ENCODE measurements at regions not wholly inside any gene's neighbourhood (a gene's known extent, or its start where the extent isn't known, plus 50 kb on each side); places are given as distances from the start of the nearest gene placed in this dataset.
"Not testable (repeated sequence)": the region's sequence is repeated elsewhere in the genome, so short reads cannot be mapped to it uniquely, and the experiment has no call there.

- no peak for TF ChIP-seq FOXO4 (CRISPR knock-in tag; conservative IDR thresholded peaks at IDR 0.05)
- no peak for TF ChIP-seq GPN1 (CRISPR knock-in tag; IDR thresholded peaks at IDR 0.05; ENCODE audit: borderline replicate concordance)
- TF ChIP-seq FOXA3 (CRISPR knock-in tag; IDR thresholded peaks at IDR 0.05), result 0 out of 2 replicates have a peak, but pooled peaks have one; percentile 30
- TF ChIP-seq ZNF558 (CRISPR knock-in tag; IDR thresholded peaks at IDR 0.05; ENCODE audit: borderline replicate concordance), result no peak
- no peak for TF ChIP-seq KLF11 (CRISPR knock-in tag; IDR thresholded peaks at IDR 0.05)
- no peak for TF ChIP-seq NFE2 (CRISPR knock-in tag; IDR thresholded peaks at IDR 0.05)
- TF ChIP-seq SMC3 (IDR thresholded peaks at IDR 0.05; ENCODE audit: low read length), result peak; percentile 11; the same call in 1 of the 2 replicates
Measured at GRCh38 chr5:20833081-20833627, 845.2 kb upstream of the CDH18 start (continued).

- Histone ChIP-seq H3K4me3 (replicated peaks in 1 of 3; ENCODE audit: insufficient read depth in 1 of 3, low read depth in 2 of 3, low read length in 3 of 3) (no peak overlapping the region), H3K4me2 (ENCODE audit: low read depth, low read length) (no peak overlapping the region), H3K36me3 (replicated peaks in 1 of 2; ENCODE audit: control insufficient read depth in 1 of 2, insufficient read depth in 2 of 2, low read length in 2 of 2) (no peaks in the 10 kb centered on the region), H2AFZ (ENCODE audit: low read length) (no peak overlapping the region), H3K79me2 (ENCODE audit: insufficient read depth, low read length) (no peaks in the 10 kb centered on the region), H3K9me3 (ENCODE audit: low read length) (peaks cover 23% of the 10 kb centered on the region), H4K20me1 (ENCODE audit: insufficient read depth, low read length) (no peaks in the 10 kb centered on the region), H3K4me1 (ENCODE audit: insufficient read depth, low read length) (no peaks in the 10 kb centered on the region), H3K27me3 (ENCODE audit: control insufficient read depth in 1 of 2, insufficient read depth in 2 of 2, low read length in 2 of 2) (no peaks in the 10 kb centered on the region), H3K9ac (ENCODE audit: insufficient read depth, low read depth, low read length) (no peak overlapping the region), H3K27ac (ENCODE audit: extremely low read length, insufficient read depth, low read length) (no peak overlapping the region)
- POLR2A ChIA-PET, result no interaction called here
- no peak for DNase-seq (ENCODE audit: low spot score)
- BruUV-seq (replicated peaks), result no TSS peak
- in situ Hi-C loops (cut with HindIII; ENCODE audit: extremely low pct_ligation_motif_present, low pct_unique_long_range_greater_than_20kb), result no loop called here
- intact Hi-C loops (cut with micrococcal nuclease; ENCODE audit: unreplicated experiment), result no loop called here
- WGBS (ENCODE audit: low lambda C conversion rate), result 22% methylated on average over 5 of the region's 5 CpGs
- TF ChIP-seq ZNF350 (CRISPR knock-in tag; IDR thresholded peaks at IDR 0.05; ENCODE audit: borderline replicate concordance, low read depth) (no peak), NFE2L2 (IDR thresholded peaks at IDR 0.05; ENCODE audit: low read length) (peak; percentile 23; the same call in 1 of the 2 replicates)
- peak; percentile 39; the same call in 2 of the 3 replicates for ATAC-seq
- CTCF ChIA-PET (ENCODE audit: low intra/inter-chr PET ratio, low total read pairs), result no interaction called here
- FAIRE-seq, result no peak
Measured at GRCh38 chr5:20832204-20833080, 844.4 kb upstream of the CDH18 start.

GRCh38 chr5:20825951-20826350 lies 838.0 kb upstream of the CDH18 start:
- CTCF ChIA-PET (ENCODE audit: low intra/inter-chr PET ratio, low total read pairs); H3K9me3 ChIP-seq (ENCODE audit: low read length); H3K27me3 ChIP-seq (ENCODE audit: control insufficient read depth in 1 of 2, insufficient read depth in 2 of 2, low read length in 2 of 2); H3K27ac ChIP-seq (ENCODE audit: extremely low read length, insufficient read depth, low read length); H2AFZ ChIP-seq (ENCODE audit: low read length); POLR2A ChIA-PET; H3K36me3 ChIP-seq (replicated peaks in 1 of 2; ENCODE audit: control insufficient read depth in 1 of 2, insufficient read depth in 2 of 2, low read length in 2 of 2); H4K20me1 ChIP-seq (ENCODE audit: insufficient read depth, low read length); DNase-seq (ENCODE audit: low spot score); BruUV-seq (replicated peaks); in situ Hi-C loops (cut with HindIII; ENCODE audit: extremely low pct_ligation_motif_present, low pct_unique_long_range_greater_than_20kb); H3K4me3 ChIP-seq (replicated peaks in 1 of 3; ENCODE audit: insufficient read depth in 1 of 3, low read depth in 2 of 3, low read length in 3 of 3); H3K79me2 ChIP-seq (ENCODE audit: insufficient read depth, low read length); H3K4me1 ChIP-seq (ENCODE audit: insufficient read depth, low read length); H3K4me2 ChIP-seq (ENCODE audit: low read depth, low read length); H3K9ac ChIP-seq (ENCODE audit: insufficient read depth, low read depth, low read length); intact Hi-C loops (cut with micrococcal nuclease; ENCODE audit: unreplicated experiment); ATAC-seq: not testable (repeated sequence)
- FAIRE-seq, result peak; percentile 15
- 0% methylated on average over 1 of the region's 1 CpG for WGBS (ENCODE audit: low lambda C conversion rate)

- H3K27me3 ChIP-seq (ENCODE audit: control insufficient read depth in 1 of 2, insufficient read depth in 2 of 2, low read length in 2 of 2); H3K36me3 ChIP-seq (replicated peaks in 1 of 2; ENCODE audit: control insufficient read depth in 1 of 2, insufficient read depth in 2 of 2, low read length in 2 of 2); FAIRE-seq; H4K20me1 ChIP-seq (ENCODE audit: insufficient read depth, low read length); DNase-seq (ENCODE audit: low spot score); H3K4me3 ChIP-seq (replicated peaks in 1 of 3; ENCODE audit: insufficient read depth in 1 of 3, low read depth in 2 of 3, low read length in 3 of 3); intact Hi-C loops (cut with micrococcal nuclease; ENCODE audit: unreplicated experiment); in situ Hi-C loops (cut with HindIII; ENCODE audit: extremely low pct_ligation_motif_present, low pct_unique_long_range_greater_than_20kb); H2AFZ ChIP-seq (ENCODE audit: low read length); H3K79me2 ChIP-seq (ENCODE audit: insufficient read depth, low read length); H3K4me1 ChIP-seq (ENCODE audit: insufficient read depth, low read length); H3K9me3 ChIP-seq (ENCODE audit: low read length); POLR2A ChIA-PET; ATAC-seq; H3K9ac ChIP-seq (ENCODE audit: insufficient read depth, low read depth, low read length); CTCF ChIA-PET (ENCODE audit: low intra/inter-chr PET ratio, low total read pairs); BruUV-seq (replicated peaks); H3K4me2 ChIP-seq (ENCODE audit: low read depth, low read length); H3K27ac ChIP-seq (ENCODE audit: extremely low read length, insufficient read depth, low read length): not testable (repeated sequence)
- no CpG with 5 or more reads among the region's 1 CpG for WGBS (ENCODE audit: low lambda C conversion rate)
Measured at GRCh38 chr5:20797216-20797615, 809.2 kb upstream of the CDH18 start.
